ENCODE measurements at regions not wholly inside any gene's neighbourhood (a gene's known extent, or its start where the extent isn't known, plus 50 kb on each side); places are given as distances from the start of the nearest gene placed in this dataset.

DNA sequence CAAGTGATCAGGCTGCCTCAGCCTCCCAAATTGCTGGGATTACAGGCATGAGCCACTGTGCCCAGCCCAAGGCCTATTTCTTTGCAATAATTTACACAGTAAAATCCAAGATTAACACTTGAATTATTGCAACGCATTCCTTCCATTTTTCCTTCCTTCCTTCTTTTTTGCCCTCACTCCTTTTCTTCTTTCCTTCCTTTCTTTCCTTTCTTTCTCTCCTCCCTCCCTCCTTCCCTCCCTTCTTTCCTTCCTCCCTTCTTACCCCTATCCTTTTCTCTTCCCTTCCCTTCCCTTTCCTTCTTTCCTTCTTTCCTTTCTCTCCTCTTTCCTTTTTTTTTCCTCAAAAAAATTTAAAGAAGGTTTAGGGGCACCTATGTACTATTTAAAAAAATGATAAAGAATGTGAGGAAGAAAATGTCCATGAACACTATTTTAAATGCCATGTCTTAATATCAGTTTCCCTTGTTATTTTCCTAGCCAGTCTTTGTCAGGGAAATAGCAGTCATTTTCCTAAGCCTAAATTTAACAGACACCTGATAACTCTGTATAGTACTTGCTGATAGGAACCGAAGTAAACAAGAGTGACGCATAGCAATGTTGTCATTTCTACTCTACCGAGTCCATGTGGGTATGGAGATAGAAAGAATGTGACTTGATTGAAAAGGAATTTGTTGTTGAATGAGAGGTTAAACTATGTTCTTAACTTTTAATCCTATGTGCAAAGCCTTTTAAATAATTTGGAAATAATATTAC lies 79.8 kb upstream of the HMCN1 start:
- DNase-seq, result no peak
- Histone ChIP-seq H4K5ac (ENCODE audit: insufficient read length, low read depth, low read length) (no peak overlapping the region), H3K23me2 (ENCODE audit: insufficient read length, low read depth, low read length, poor library complexity, severe bottlenecking) (no peaks in the 10 kb centered on the region), H3K14ac (ENCODE audit: insufficient read depth, low read length) (no peak overlapping the region), H2BK120ac (ENCODE audit: low read depth, low read length, poor library complexity, severe bottlenecking) (no peak overlapping the region), H3K56ac (ENCODE audit: insufficient read length, low read depth, low read length) (no peak overlapping the region), H3T11ph (ENCODE audit: low read length) (no peak overlapping the region), H3K79me1 (ENCODE audit: insufficient read depth, low read depth, low read length, poor library complexity, severe bottlenecking) (no peaks in the 10 kb centered on the region), H4K20me1 (ENCODE audit: control insufficient read depth, insufficient read depth, insufficient read length) (no peaks in the 10 kb centered on the region), H2BK20ac (ENCODE audit: low read depth, low read length, poor library complexity, severe bottlenecking) (no peak overlapping the region), H4K91ac (ENCODE audit: insufficient read length, low read depth, low read length) (no peak overlapping the region), H2AFZ (ENCODE audit: low read length) (no peak overlapping the region), H3K9me3 (ENCODE audit: control insufficient read depth, low read depth, low read length) (peaks cover 9% of the 10 kb centered on the region), H2BK15ac (ENCODE audit: low read depth, low read length) (no peak overlapping the region), H3K4me2 (ENCODE audit: insufficient read depth, insufficient read length, low read length) (no peak overlapping the region), H3K9ac (ENCODE audit: extremely low read depth, insufficient read length, low read length) (no peak overlapping the region), H3K27ac (ENCODE audit: insufficient read length, low read depth, low read length) (no peak overlapping the region), H3K79me2 (ENCODE audit: insufficient read depth, low read length) (no peaks in the 10 kb centered on the region), H3K27me3 (ENCODE audit: insufficient read depth, low read length) (no peaks in the 10 kb centered on the region), H3K4me1 (ENCODE audit: insufficient read depth, low read length) (no peaks in the 10 kb centered on the region), H3K23ac (ENCODE audit: insufficient read length, low read depth, low read length) (no peak overlapping the region), H4K8ac (replicated peaks; ENCODE audit: insufficient read length, low read depth, low read length) (no peak overlapping the region), H3K4ac (ENCODE audit: low read depth, low read length) (no peak overlapping the region), H2BK5ac (ENCODE audit: insufficient read length, low read length) (no peak overlapping the region), H3K18ac (ENCODE audit: insufficient read length, low read depth, low read length) (no peak overlapping the region), H2BK12ac (ENCODE audit: insufficient read length, low read depth, low read length) (no peak overlapping the region), H2AK5ac (ENCODE audit: insufficient read length, low read length) (no peak overlapping the region)
- no peak overlapping the region for H3K4me3 Mint-ChIP-seq
- H3K27me3 Mint-ChIP-seq (ENCODE audit: low read depth), result peaks cover 2% of the 10 kb centered on the region
- peaks cover 6 to 17% (median 8%) of the 10 kb centered on the region in 3 experiments for H3K36me3 Mint-ChIP-seq (ENCODE audit: insufficient read depth in 1 of 3, low read depth in 3 of 3)
- no peak overlapping the region for H3K27ac Mint-ChIP-seq
- peaks cover 2 to 7% of the 10 kb centered on the region in 2 experiments; a peak in 1 of 4 replicates for H3K4me1 Mint-ChIP-seq
- WGBS (ENCODE audit: extremely low coverage, insufficient read length, low lambda C conversion rate), result 100% methylated on average over 1 of the region's 4 CpGs
- peaks cover 10 to 11% of the 10 kb centered on the region in 2 experiments for H3K9me3 Mint-ChIP-seq
- TF ChIP-seq, protein P1, sequence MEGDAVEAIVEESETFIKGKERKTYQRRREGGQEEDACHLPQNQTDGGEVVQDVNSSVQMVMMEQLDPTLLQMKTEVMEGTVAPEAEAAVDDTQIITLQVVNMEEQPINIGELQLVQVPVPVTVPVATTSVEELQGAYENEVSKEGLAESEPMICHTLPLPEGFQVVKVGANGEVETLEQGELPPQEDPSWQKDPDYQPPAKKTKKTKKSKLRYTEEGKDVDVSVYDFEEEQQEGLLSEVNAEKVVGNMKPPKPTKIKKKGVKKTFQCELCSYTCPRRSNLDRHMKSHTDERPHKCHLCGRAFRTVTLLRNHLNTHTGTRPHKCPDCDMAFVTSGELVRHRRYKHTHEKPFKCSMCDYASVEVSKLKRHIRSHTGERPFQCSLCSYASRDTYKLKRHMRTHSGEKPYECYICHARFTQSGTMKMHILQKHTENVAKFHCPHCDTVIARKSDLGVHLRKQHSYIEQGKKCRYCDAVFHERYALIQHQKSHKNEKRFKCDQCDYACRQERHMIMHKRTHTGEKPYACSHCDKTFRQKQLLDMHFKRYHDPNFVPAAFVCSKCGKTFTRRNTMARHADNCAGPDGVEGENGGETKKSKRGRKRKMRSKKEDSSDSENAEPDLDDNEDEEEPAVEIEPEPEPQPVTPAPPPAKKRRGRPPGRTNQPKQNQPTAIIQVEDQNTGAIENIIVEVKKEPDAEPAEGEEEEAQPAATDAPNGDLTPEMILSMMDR (conservative IDR thresholded peaks at IDR 0.05), result no peak

Measured in H9 (cell line).